A549 (cell line): ENCODE measurements at regions not wholly inside any gene's neighbourhood (a gene's known extent, or its start where the extent isn't known, plus 50 kb on each side); places are given as distances from the start of the nearest gene placed in this dataset.

ENCODE experiments used
- ATAC-seq, 2 experiments: fragments of 200-7000 bp in 1 of 2; fragments of >200 bp in 1 of 2; cut with Nextera tagmentation in 1 of 2; cut with Tn5 transposase in 1 of 2; 3 replicates each; pipeline versions ENCODE4 v1.8.0 to v1.9.1; 2018 to 2020; ENCODE audit warnings: mild to moderate bottlenecking in 1 of 2, moderate library complexity in 1 of 2
- CTCF ChIA-PET: fragments of 300-600 bp; sonication (Branson Sonifier 250); formaldehyde crosslinking; extraction: SDS; loops from one replicate; lab custom pipeline; 2021; ENCODE audit warnings: antibody characterized with exemption, inconsistent platforms; lab: Yijun Ruan, JAX
- POLR2A ChIA-PET: fragments of 350-600 bp; formaldehyde crosslinking; extraction: SDS; loops from one replicate; lab custom pipeline; 2021; ENCODE audit warnings: antibody characterized with exemption, inconsistent platforms; lab: Yijun Ruan, JAX
- DNase-seq, 2 experiments: peaks; one replicate each; pipeline versions ENCODE4 v3.0.0 to v3.0.0-alpha.2; 2011 to 2016; ENCODE audit warnings: low read depth in 1 of 2, low spot score in 1 of 2
- FAIRE-seq: peaks from 2 replicates; lab custom pipeline; 2011; peaks lifted over from hg19 to GRCh38; lab: Jason Lieb, UNC
- H3K27ac ChIP-seq, 2 experiments: fragments of >200 bp; sonication (Bioruptor Twin); formaldehyde crosslinking; 3 replicates each; pipeline ENCODE4 v1.5.1; 2016 to 2017
- H3K4me1 ChIP-seq: fragments of >200 bp; sonication (Bioruptor Twin); formaldehyde crosslinking; 3 replicates; pipeline ENCODE4 v1.6.1; 2016
- H3K4me2 ChIP-seq: fragments of >200 bp; sonication (Bioruptor Twin); formaldehyde crosslinking; 3 replicates; pipeline ENCODE4 v1.6.1; 2016
- H3K4me3 ChIP-seq: fragments of >200 bp; sonication (Bioruptor Twin); formaldehyde crosslinking; 3 replicates; pipeline ENCODE4 v1.5.1; 2016
- H3K9me3 ChIP-seq: fragments of >200 bp; sonication (Bioruptor Twin); formaldehyde crosslinking; 3 replicates; pipeline ENCODE4 v1.6.1; 2016
- ATOH8 ChIP-seq: fragments of 250-450 bp; sonication (Bioruptor Pico); IDR thresholded peaks from 2 replicates; pipeline ENCODE4 v1.5.0; 2020; ENCODE audit warnings: low read depth, mild to moderate bottlenecking, moderate library complexity
- CBX8 ChIP-seq: fragments of 200-600 bp; sonication (generic); IDR thresholded peaks from 2 replicates; pipeline ENCODE4 v1.6.1; 2016
- CEBPB ChIP-seq, 2 experiments: fragments of >200 bp in 1 of 2; sonication (Bioruptor Twin) in 1 of 2; formaldehyde crosslinking in 1 of 2; IDR thresholded peaks; 2 replicates each; pipeline ENCODE4 v1.6.1; 2012 to 2016
- CHD2 ChIP-seq: fragments of 150-350 bp; IDR thresholded peaks from 2 replicates; pipeline ENCODE4 v1.6.1; 2014; ENCODE audit warnings: low read length; ENCODE audit not compliant: partially characterized antibody
- E2F6 ChIP-seq: IDR thresholded peaks from 2 replicates; pipeline ENCODE4 v1.6.1; 2012; ENCODE audit warnings: low read depth, borderline replicate concordance
- EHMT2 ChIP-seq: fragments of 200-600 bp; sonication (generic); IDR thresholded peaks from 2 replicates; pipeline ENCODE4 v1.6.1; 2016; ENCODE audit warnings: antibody characterized with exemption, low read depth, mild to moderate bottlenecking, moderate library complexity
- ESRRA ChIP-seq: fragments of 150-350 bp; IDR thresholded peaks from 2 replicates; pipeline ENCODE4 v1.6.1; 2014; ENCODE audit warnings: mild to moderate bottlenecking, low read length, borderline replicate concordance
- GATA3 ChIP-seq: IDR thresholded peaks from 2 replicates; pipeline ENCODE4 v1.6.1; 2012; ENCODE audit warnings: borderline replicate concordance
- HES2 ChIP-seq: fragments of >200 bp; sonication (Bioruptor Twin); formaldehyde crosslinking; IDR thresholded peaks from 2 replicates; pipeline ENCODE4 v1.6.1; 2016
- HEYL ChIP-seq: fragments of 250-450 bp; sonication (Bioruptor Pico); IDR thresholded peaks from 2 replicates; pipeline ENCODE4 v1.8.0; 2021; ENCODE audit warnings: mild to moderate bottlenecking, moderate library complexity
- JUN ChIP-seq, 2 experiments: fragments of >200 bp; sonication (Bioruptor Twin); formaldehyde crosslinking; IDR thresholded peaks; 2 replicates in 1 of 2; 3 replicates in 1 of 2; pipeline ENCODE4 v1.6.1; 2016 to 2017
- JUNB ChIP-seq: fragments of >200 bp; sonication (Bioruptor Twin); formaldehyde crosslinking; IDR thresholded peaks from 2 replicates; pipeline ENCODE4 v1.6.1; 2016
- KDM1A ChIP-seq: fragments of 200-600 bp; sonication (generic); IDR thresholded peaks from 2 replicates; pipeline ENCODE4 v1.6.1; 2016; ENCODE audit warnings: low read depth, mild to moderate bottlenecking
- KDM5A ChIP-seq: fragments of 200-600 bp; sonication (generic); IDR thresholded peaks from 2 replicates; pipeline ENCODE4 v1.6.1; 2016; ENCODE audit warnings: antibody characterized with exemption, mild to moderate bottlenecking
- MAZ ChIP-seq: fragments of 150-350 bp; IDR thresholded peaks from 2 replicates; pipeline ENCODE4 v1.6.1; 2014; ENCODE audit warnings: antibody characterized with exemption, low read depth, low read length, borderline replicate concordance
- MYC ChIP-seq: IDR thresholded peaks from 2 replicates; pipeline ENCODE4 v1.6.1; 2012; ENCODE audit warnings: mild to moderate bottlenecking, inconsistent platforms, low read length, improper control_type of control experiment, borderline replicate concordance
- NPAS2 ChIP-seq: fragments of 250-450 bp; sonication (Bioruptor Pico); IDR thresholded peaks from 2 replicates; pipeline ENCODE4 v1.8.0; 2022; ENCODE audit warnings: mild to moderate bottlenecking, moderate library complexity, borderline replicate concordance
- NR3C1 ChIP-seq: fragments of >200 bp; sonication (Bioruptor Twin); formaldehyde crosslinking; IDR thresholded peaks from 3 replicates; pipeline ENCODE4 v1.6.1; 2017
- RARB ChIP-seq: fragments of 250-450 bp; sonication (Bioruptor Pico); IDR thresholded peaks from 2 replicates; pipeline ENCODE4 v1.8.0; 2021; ENCODE audit warnings: mild to moderate bottlenecking, moderate library complexity
- REST ChIP-seq: fragments of 200-600 bp; sonication (generic); IDR thresholded peaks from 2 replicates; pipeline ENCODE4 v1.6.1; 2016; ENCODE audit warnings: antibody characterized with exemption, mild to moderate bottlenecking, moderate library complexity
- RNF2 ChIP-seq: fragments of 200-600 bp; sonication (generic); IDR thresholded peaks from 2 replicates; pipeline ENCODE4 v1.6.1; 2016; ENCODE audit warnings: low read depth, mild to moderate bottlenecking, antibody characterized with exemption, moderate library complexity, borderline replicate concordance
- SMC3 ChIP-seq: fragments of >200 bp; sonication (Bioruptor Twin); formaldehyde crosslinking; IDR thresholded peaks from 3 replicates; pipeline ENCODE4 v1.6.1; 2018; ENCODE audit warnings: inconsistent platforms
- TFCP2L1 ChIP-seq: fragments of 250-450 bp; sonication (Bioruptor Pico); IDR thresholded peaks from 2 replicates; pipeline ENCODE4 v1.5.0; 2021; ENCODE audit warnings: mild to moderate bottlenecking
- TP53 ChIP-seq: fragments of 250-450 bp; sonication (Bioruptor Pico); IDR thresholded peaks from 2 replicates; pipeline ENCODE4 v1.5.0; 2021; ENCODE audit warnings: mild to moderate bottlenecking, moderate library complexity
- ZNF302 ChIP-seq: fragments of 250-450 bp; sonication (Bioruptor Pico); IDR thresholded peaks from 2 replicates; pipeline ENCODE4 v1.9.0; 2021; ENCODE audit warnings: inconsistent platforms, mild to moderate bottlenecking, moderate library complexity
- ZSCAN20 ChIP-seq: fragments of 250-450 bp; sonication (Bioruptor Pico); IDR thresholded peaks from 2 replicates; pipeline ENCODE4 v1.8.0; 2022; ENCODE audit warnings: mild to moderate bottlenecking, moderate library complexity
- WGBS: methylation state at CpG from one replicate; pipeline ENCODE4 v1.1.6; 2017; ENCODE audit errors: missing lambda C conversion rate; 5-methylcytosine and 5-hydroxymethylcytosine counted together

- H3K27ac ChIP-seq = no peak overlapping the region
- H3K4me3 ChIP-seq = no peak overlapping the region
- POLR2A ChIA-PET = no interaction called here
- H3K4me2 ChIP-seq = no peak overlapping the region
- ATAC-seq (no peak), FAIRE-seq (no peak), DNase-seq (no peak)
- TF ChIP-seq SMC3 (no peak), KDM5A (no peak), ESRRA (no peak), NPAS2 (no peak), CBX8 (no peak), KDM1A (no peak), MYC (no peak), CHD2 (no peak), RARB (CRISPR knock-in tag) (no peak), JUNB (no peak), NR3C1 (no peak), TP53 (CRISPR knock-in tag) (no peak), CEBPB (IDR thresholded peaks at IDR 0.05) (no peak)
- H3K4me1 ChIP-seq = no peaks in the 10 kb centered on the region
- CTCF ChIA-PET = no interaction called here
- no peaks in the 10 kb centered on the region for H3K9me3 ChIP-seq
- 6% methylated on average over 1 of the region's 1 CpG for WGBS
Measured at GRCh38 chr2:17276220-17276619, 242.0 kb downstream of the RAD51AP2 start.

GRCh38 chr2:17272652-17273525, 245.4 kb downstream of the RAD51AP2 start:
- no peak for DNase-seq
- no peak for ATAC-seq
- CTCF ChIA-PET = interaction anchor here (0.9 to 1.0 kb wide), 2 partner anchors 37 kb away, joined by 3 read pairs; no protein-coding TSS in a partner anchor
- 16% methylated on average over 8 of the region's 8 CpGs for WGBS
- no peak overlapping the region for H3K4me3 ChIP-seq
- TF ChIP-seq E2F6 = no peak
- H3K4me1 ChIP-seq = no peaks in the 10 kb centered on the region
- POLR2A ChIA-PET = no interaction called here
- H3K4me2 ChIP-seq = no peak overlapping the region
- no peak overlapping the region for H3K27ac ChIP-seq
- FAIRE-seq = no peak
- no peaks in the 10 kb centered on the region for H3K9me3 ChIP-seq

- DNase-seq = no peak
- ATAC-seq = no peak
- TF ChIP-seq ZNF302 (no peak), JUN (IDR thresholded peaks at IDR 0.05) (no peak), ZSCAN20 (CRISPR knock-in tag) (no peak), GATA3 (no peak), JUNB (no peak), HES2 (no peak), HEYL (CRISPR knock-in tag) (no peak), EHMT2 (no peak), TFCP2L1 (CRISPR knock-in tag) (no peak), RNF2 (no peak), CHD2 (no peak), MAZ (no peak), REST (no peak), ATOH8 (CRISPR knock-in tag) (no peak), CEBPB (IDR thresholded peaks at IDR 0.05) (no peak)
- FAIRE-seq = no peak
- H3K27ac ChIP-seq = no peak overlapping the region
- no peaks in the 10 kb centered on the region for H3K4me1 ChIP-seq
- H3K4me2 ChIP-seq = no peak overlapping the region
- CTCF ChIA-PET = interaction anchor here (1.0 kb wide), 1 partner anchor 37 kb away, joined by 3 read pairs; no protein-coding TSS in a partner anchor
- WGBS = 0% methylated on average over 1 of the region's 1 CpG
- no peaks in the 10 kb centered on the region for H3K9me3 ChIP-seq
- POLR2A ChIA-PET = no interaction called here
- no peak overlapping the region for H3K4me3 ChIP-seq
Measured at GRCh38 chr2:17272170-17272569, 246.1 kb downstream of the RAD51AP2 start.
